GM12865 (cell line): ENCODE measurements at regions not wholly inside any gene's neighbourhood (a gene's known extent, or its start where the extent isn't known, plus 50 kb on each side); places are given as distances from the start of the nearest gene placed in this dataset.

Experiments
- DNase-seq: peaks from one replicate; pipeline ENCODE4 v3.0.0; 2010; ENCODE audit warnings: low read depth
- H3K4me3 ChIP-seq: 2 replicates; pipeline ENCODE4 v1.5.1; 2011; ENCODE audit warnings: mild to moderate bottlenecking, low read depth, low read length, control low read depth
- TF ChIP-seq, protein P1 (sequence below): IDR thresholded peaks from 2 replicates; pipeline ENCODE4 v1.5.1; 2011; ENCODE audit warnings: low read length, control low read depth, low read depth, inconsistent platforms; ENCODE audit not compliant: insufficient read depth; ENCODE audit errors: missing control alignments

DNA sequence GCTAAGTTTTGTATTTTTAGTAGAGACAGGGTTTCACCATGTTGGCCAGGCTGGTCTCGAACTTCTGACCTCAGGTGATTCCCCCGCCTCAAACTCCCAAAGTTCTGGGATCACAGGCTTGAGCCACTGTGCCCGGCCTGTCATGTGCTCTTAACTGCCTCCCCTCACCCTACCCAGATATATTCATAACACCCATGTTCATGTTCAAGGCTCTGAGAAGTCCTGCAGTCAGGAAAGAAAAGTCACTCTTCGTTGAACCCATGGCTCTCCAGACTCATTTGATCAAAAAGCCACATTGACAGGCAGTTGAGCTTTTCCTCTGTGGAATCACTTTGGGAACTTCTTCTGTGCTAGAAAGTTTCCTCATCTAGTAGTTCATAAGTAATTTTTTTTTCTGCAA is 545.5 kb upstream of the TBX3 start:
- no peak overlapping the region for H3K4me3 ChIP-seq
- TF ChIP-seq, protein P1, sequence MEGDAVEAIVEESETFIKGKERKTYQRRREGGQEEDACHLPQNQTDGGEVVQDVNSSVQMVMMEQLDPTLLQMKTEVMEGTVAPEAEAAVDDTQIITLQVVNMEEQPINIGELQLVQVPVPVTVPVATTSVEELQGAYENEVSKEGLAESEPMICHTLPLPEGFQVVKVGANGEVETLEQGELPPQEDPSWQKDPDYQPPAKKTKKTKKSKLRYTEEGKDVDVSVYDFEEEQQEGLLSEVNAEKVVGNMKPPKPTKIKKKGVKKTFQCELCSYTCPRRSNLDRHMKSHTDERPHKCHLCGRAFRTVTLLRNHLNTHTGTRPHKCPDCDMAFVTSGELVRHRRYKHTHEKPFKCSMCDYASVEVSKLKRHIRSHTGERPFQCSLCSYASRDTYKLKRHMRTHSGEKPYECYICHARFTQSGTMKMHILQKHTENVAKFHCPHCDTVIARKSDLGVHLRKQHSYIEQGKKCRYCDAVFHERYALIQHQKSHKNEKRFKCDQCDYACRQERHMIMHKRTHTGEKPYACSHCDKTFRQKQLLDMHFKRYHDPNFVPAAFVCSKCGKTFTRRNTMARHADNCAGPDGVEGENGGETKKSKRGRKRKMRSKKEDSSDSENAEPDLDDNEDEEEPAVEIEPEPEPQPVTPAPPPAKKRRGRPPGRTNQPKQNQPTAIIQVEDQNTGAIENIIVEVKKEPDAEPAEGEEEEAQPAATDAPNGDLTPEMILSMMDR = no peak
- no peak for DNase-seq

DNA sequence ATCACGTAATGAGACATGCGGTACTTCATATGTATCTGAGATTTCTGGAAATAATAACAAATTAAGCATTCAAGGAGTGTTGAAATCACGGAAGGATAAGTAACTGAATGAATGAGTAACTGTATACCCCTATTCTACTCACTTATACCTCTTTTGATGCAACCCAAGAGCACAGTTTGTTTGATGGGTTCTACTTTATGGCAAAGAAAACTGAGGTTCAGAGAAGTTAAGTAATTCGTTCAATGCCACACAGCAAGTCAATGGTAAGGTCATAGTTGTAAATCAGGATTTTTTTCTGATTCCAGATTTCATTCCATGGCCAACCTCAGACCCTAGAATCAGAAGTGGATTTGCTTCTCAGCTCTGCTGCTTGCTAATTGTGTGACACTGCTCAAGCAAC is 544.5 kb upstream of the TBX3 start:
- no peak overlapping the region for H3K4me3 ChIP-seq
- no peak for DNase-seq
- TF ChIP-seq, protein P1 = no peak

DNA sequence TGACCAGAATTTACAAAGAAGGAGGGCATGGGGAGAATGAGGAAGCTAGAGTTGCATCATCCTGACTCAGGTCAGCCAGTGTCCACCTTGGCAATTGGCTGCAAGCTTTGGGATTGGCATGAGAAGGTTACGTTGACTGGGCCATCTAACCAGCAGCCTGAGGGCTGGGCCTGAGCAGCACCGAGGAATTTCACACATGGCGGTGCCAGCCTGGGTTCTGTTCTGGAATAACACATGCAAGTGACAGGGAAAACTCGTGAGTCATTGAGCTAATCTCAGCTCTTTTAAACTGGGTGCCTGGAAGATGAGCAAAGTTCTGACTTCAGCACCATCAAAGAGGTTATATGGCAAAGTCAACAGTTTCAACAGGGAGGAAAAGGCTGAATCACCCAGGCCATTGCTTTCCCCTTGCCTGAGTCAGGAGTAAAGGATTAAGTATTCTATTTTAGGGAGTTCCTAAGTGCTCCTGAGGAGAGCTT is 543.2 kb upstream of the TBX3 start:
- TF ChIP-seq, protein P1 = no peak
- no peak for DNase-seq

DNA sequence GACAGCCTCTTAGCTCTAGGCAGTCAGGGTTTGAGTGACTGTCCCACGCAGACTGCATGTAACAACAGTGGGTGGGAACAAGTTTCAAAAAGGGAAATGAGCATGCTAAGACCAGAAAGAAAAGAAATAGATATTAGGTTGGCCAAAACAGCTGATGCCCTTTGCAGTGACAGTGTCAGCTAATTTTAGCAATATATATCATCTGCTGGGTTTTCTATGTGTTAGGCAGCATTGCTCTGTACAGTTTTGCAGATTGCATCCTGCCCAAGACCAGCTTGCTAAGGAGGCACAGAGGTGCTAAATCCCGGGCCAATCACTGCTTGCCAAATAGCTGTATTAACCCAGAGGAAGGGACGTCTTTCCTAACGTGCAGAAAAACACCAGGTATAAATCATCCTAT is 541.9 kb upstream of the TBX3 start:
- TF ChIP-seq, protein P1 = no peak
- no peak for DNase-seq
- H3K4me3 ChIP-seq = no peak overlapping the region

More for the DNA sequence above, 543.2 kb upstream of the TBX3 start:
- no peak overlapping the region for H3K4me3 ChIP-seq

DNA sequence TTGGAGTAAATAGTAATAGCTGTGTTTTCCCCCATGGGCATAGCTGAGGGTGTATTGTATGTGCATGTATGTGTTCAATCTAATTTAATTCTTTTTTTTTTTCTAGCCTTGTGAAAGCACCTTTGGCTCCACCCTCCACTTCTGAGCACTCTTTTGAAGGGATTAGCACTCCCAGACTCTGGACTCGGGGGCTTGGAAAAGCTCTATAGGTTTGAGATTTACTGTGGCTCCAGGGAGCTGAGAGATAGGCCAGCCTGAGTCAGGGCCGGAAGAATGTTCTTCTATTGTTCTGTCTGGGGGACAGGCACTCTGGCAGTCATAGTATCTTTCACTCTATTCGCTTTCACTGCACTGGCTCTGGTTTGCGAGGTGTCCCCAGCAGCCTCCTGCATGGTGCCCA is 540.0 kb upstream of the TBX3 start:
- no peak overlapping the region for H3K4me3 ChIP-seq
- DNase-seq = no peak
- TF ChIP-seq, protein P1 = no peak

DNA sequence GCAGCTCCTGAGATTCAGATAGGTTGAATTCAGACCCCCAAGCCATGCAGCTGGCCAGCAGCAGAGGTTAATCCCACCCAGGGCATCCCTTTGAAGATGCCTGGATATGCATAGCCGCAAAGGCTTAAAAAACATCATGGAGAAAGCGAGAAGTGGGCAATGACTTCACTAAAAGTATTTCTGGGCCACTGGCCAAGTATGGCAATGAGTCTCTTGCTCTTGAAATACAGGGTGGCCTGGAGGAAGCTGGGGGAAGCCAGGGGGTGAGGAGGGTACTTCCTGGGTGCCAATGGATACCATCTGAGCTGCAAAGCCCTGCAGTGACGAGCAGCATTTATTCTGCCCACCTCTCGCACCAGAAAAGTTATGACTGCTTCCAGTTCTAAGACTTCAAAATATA is 539.3 kb upstream of the TBX3 start:
- no peak for DNase-seq
- TF ChIP-seq, protein P1 = no peak

DNA sequence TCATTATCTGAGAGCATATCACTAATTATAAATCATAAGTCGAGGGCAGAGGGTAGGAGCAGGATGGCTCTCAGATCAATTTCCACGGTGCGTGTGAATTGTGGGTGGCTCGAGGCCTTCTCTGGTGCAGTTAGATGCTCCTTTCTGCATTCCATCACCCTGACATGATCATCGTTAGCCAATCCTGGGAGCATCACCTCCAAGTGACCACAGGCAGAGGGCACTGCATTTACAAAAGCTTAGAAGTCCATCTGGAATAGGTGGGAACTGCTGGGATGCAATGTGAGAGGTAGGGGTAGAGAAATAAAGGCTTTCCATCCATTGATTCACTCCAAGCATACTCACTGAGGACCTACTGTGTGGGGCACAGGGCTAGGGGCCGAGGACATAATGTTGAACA is 538.2 kb upstream of the TBX3 start:
- no peak for DNase-seq
- no peak overlapping the region for H3K4me3 ChIP-seq
- TF ChIP-seq, protein P1 = no peak

More for the DNA sequence above, 539.3 kb upstream of the TBX3 start:
- H3K4me3 ChIP-seq = no peak overlapping the region
